ENCODE measurements at regions not wholly inside any gene's neighbourhood (a gene's known extent, or its start where the extent isn't known, plus 50 kb on each side); places are given as distances from the start of the nearest gene placed in this dataset.

GRCh38 chr22:27601195-27601594, 200.4 kb downstream of the MN1 start:
- TF ChIP-seq GATA2 (IDR thresholded peaks at IDR 0.05; ENCODE audit: low read depth, low read length): no peak
- TF ChIP-seq GATA3 (IDR thresholded peaks at IDR 0.05; ENCODE audit: low read depth, low read length): no peak
